Epithelial cell of proximal tubule (primary cell): ENCODE measurements at regions not wholly inside any gene's neighbourhood (a gene's known extent, or its start where the extent isn't known, plus 50 kb on each side); places are given as distances from the start of the nearest gene placed in this dataset.
A peak's percentile ranks its signal among the peaks of the same experiment; 100 is the strongest.

Source experiments
- DNase-seq: peaks from one replicate; pipeline ENCODE4 v3.0.0-alpha.2; 2011; ENCODE audit warnings: low read depth
- H3K4me3 ChIP-seq: 2 replicates; pipeline ENCODE4 v1.5.1; 2011; ENCODE audit warnings: low read depth, mild to moderate bottlenecking, low read length
- TF ChIP-seq, protein P1 (sequence below): conservative IDR thresholded peaks from 2 replicates; pipeline ENCODE4 v1.5.1; 2012; ENCODE audit warnings: low read depth, mild to moderate bottlenecking, low read length

DNA sequence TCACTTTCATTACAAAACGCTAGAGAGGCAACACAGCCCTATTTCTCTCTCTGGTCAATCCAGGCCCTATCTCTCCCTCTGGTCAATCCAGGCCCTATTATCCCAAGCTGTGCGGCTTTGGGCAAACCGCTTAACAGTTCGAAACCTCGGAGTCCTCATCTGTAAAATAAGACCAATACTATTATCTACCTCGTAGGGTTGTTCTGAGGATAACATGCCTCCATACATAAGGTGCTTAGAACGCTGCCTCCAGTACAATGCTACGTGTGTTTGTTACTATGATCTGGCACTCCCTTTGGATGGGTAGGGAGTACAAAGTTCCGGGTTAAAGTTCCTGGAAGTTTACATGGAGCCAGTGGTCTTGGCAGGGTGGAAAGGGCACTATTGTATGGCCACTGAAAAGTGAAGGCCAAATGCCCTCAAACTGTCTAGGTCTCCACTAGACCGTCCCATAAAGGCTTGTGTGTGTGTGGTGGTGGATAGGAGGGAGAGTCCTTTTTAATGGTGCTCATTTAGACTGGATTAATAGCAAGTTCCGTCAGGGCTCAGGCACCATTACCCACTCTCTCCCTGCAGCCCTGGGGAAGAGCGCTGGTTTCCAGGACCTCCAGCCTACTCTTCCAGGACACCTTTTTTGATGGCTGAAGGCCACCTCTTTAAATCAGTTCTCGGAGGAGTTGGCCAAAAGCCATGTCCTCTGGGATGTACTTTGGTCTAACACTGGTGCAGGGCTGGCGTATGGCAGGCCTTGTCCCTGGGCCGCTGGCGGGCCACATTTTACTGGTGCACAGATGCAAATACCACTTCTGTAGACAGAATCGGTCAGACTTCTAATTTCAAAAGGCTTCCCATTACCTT is 75.6 kb upstream of the BCOR start:
- TF ChIP-seq, protein P1, sequence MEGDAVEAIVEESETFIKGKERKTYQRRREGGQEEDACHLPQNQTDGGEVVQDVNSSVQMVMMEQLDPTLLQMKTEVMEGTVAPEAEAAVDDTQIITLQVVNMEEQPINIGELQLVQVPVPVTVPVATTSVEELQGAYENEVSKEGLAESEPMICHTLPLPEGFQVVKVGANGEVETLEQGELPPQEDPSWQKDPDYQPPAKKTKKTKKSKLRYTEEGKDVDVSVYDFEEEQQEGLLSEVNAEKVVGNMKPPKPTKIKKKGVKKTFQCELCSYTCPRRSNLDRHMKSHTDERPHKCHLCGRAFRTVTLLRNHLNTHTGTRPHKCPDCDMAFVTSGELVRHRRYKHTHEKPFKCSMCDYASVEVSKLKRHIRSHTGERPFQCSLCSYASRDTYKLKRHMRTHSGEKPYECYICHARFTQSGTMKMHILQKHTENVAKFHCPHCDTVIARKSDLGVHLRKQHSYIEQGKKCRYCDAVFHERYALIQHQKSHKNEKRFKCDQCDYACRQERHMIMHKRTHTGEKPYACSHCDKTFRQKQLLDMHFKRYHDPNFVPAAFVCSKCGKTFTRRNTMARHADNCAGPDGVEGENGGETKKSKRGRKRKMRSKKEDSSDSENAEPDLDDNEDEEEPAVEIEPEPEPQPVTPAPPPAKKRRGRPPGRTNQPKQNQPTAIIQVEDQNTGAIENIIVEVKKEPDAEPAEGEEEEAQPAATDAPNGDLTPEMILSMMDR = no peak
- H3K4me3 ChIP-seq = no peak overlapping the region
- no peak for DNase-seq

DNA sequence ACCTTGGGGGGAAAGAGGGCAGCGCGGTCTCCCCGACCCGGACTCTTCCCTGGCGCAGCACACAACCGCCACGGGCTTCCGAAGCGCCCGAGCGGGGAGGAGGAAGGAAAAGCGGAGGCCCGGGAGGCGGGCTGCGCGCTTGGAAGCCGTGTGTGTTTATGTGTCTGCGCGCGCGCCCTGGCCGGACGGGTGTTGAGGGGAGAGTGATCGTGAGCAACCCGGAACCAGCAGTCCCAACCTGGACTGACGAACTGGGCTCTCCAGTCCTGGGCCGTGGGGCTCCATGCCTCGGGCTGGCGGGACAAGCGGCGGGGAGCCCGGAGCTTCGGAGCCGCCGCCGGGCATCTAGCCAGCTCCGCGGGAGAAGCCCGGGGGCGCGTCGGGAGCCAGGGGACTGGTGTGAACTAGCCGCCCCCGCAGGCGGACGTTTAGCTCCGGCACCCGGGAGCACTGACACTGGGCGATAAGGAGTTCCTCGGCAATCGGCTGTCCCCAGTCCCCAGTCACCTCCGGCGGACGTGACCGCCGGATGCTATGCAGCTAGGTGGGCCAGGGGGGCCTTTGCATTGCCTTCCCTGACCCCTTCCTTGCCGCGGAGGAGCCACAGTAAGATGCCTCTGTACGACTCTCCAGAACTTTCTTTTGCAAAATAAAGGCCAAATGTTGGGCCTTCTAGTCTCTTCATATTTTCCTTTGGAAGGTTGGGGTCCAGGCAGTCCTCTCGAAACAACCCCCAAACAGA is 74.8 kb upstream of the BCOR start:
- no peak for DNase-seq
- H3K4me3 ChIP-seq = peak overlapping the region; percentile 48
- TF ChIP-seq, protein P1 = no peak

DNA sequence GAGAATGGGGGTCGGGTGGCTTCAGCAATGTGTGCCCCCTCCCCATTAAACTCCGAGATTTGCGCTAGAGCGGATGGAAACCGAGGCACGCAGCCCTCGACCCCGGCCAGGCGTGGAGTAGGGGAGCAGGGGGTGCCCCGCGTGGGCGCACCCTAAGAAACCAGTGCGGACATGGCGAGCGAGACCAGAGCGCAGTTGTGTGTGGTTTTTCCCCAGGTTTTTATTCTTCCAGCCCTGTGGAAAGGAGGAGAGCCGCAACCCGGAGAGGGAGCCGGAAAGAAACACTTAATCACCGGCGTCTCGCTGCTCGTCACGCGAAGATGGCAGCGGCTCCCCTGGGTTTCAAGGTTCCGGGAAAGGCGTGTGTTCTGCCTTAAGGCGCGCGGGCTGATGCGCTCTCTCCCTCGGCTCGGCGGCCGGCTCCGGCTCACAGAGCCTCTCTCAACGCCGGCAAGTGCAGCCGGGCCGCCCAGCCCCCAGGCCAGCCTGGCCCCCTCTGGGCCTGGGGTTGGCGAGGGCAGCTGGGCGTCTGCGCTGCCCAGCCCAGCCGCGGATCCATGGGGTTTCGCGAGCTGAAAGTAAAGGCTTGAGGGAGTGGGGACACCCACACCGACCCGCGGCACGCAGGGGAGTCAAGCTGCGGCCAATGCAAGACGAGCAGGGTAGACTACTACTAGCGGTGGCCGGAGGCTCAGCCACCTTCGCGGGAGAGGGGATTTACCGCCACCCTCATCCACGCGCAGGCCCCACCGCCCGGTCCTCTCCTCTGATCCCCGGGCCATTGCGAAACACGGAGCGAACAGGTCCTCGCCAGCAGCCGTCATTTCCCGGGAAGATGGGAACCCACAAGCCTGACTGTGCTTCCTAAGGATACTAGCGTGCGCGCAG is 74.0 kb upstream of the BCOR start:
- no peak for DNase-seq
- peak overlapping the region; percentile 48 for H3K4me3 ChIP-seq
- TF ChIP-seq, protein P1 = no peak

DNA sequence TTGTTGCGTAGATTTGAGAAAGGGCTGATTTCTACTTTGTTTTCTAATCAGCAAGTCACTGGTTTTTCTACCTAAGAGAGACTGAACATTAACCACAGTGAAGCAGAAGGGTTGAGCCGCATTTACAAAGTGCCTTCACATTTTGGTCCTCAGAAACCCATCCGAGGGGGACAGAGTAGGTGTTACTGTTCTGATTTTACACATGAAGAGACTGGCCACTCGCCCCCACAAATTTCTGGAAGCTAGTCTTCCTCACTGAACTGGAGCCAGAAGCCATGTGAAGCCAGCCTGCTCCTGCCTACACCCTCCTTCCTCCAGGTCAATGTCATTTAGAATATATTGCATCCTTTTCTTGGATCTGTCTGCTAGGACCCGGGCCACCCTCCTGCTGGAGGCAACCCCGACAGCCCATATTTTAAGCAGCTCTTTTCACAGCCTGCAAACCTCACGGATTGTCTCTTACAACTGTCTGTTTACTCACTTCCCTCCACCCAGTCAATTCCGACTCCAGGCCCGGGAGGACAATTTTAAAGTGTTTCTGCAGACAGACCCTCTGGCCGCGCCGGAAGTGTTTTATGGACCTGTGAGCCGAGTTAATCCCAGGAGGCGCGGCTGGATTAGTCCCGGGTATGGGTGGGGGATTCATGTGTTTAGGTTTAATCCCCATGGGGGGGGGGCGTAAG is 73.2 kb upstream of the BCOR start:
- DNase-seq = no peak
- TF ChIP-seq, protein P1 = no peak
- no peak overlapping the region for H3K4me3 ChIP-seq

DNA sequence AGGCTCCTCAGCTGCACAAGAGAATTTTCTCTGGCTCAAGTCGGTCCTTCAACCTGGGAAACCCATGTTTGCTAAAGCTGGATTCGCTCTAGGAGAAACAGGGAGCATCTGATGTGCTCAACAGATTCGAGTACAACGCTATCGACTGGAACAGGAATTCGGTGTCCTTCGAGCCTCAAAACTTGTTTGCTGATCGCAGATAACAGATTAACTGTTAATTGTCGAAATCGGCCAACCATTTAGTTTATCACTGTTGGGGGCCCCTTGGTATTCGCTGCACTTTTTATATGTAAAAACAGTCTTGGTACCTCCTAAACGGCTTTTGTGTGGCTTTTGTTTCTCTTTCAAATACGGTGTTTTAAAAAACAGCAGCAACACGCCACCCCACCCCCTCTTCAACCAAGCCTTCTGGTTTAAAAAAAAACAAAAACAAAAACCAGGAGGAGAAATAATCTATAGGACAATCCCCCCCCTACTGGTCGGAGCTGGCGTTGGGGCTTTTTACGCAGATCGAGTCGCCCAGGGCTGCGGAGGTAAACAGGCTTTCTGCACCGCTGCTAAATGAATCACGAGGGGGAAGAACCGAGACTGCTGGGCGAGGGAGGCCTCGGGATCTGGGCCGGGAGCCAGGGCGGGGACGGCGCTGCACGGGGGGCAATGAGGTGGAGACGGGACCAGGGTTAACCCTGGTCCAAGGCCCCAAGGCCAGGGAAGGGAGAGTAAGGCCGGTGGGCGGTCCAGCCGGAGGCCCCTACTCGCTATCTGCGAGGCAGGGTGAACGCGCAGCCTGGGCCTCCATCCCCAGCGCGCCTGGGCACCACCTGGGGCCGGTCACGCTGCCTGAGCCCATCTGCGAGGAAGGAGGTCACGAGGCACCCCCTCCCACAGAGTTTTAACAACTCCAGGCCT is 71.7 kb upstream of the BCOR start:
- peak overlapping the region; percentile 26 for H3K4me3 ChIP-seq

More for the DNA sequence above, 71.7 kb upstream of the BCOR start:
- DNase-seq = peak; percentile 46
- TF ChIP-seq, protein P1 = peak; percentile 61
